K562 (cell line): ENCODE measurements at regions not wholly inside any gene's neighbourhood (a gene's known extent, or its start where the extent isn't known, plus 50 kb on each side); places are given as distances from the start of the nearest gene placed in this dataset.

Source experiments
- ATAC-seq: fragments of 200-7000 bp; cut with Tn5 transposase; 3 replicates; pipeline ENCODE4 v1.9.1; 2020; ENCODE audit warnings: moderate library complexity
- BruUV-seq: library from RNA; stranded (reverse); fragments of 400-500 nt; replicated peaks from 2 replicates; lab custom pipeline; 2021; lab: Mats Ljungman, UMichigan
- CTCF ChIA-PET: fragments of 300-600 bp; formaldehyde crosslinking; extraction: SDS; loops from one replicate; lab custom pipeline; 2021; ENCODE audit warnings: low intra/inter-chr PET ratio; lab: Yijun Ruan, JAX
- POLR2A ChIA-PET: fragments of 300-600, 350-650 bp; sonication (Branson Sonifier 250); formaldehyde crosslinking; extraction: SDS; loops from one replicate; lab custom pipeline; 2021; ENCODE audit warnings: antibody characterized with exemption, inconsistent platforms; lab: Yijun Ruan, JAX
- DNase-seq, 4 experiments: peaks; one replicate each; pipeline versions ENCODE4 v3.0.0 to v3.0.0-alpha.2; 2011 to 2018; ENCODE audit warnings: low spot score in 3 of 4, mixed read lengths in 3 of 4; ENCODE audit errors: extremely low read depth in 1 of 4
- FAIRE-seq: peaks from 2 replicates; lab custom pipeline; 2011; peaks lifted over from hg19 to GRCh38; lab: Jason Lieb, UNC
- H2AFZ ChIP-seq: 2 replicates; pipeline ENCODE4 v1.6.0; 2011; ENCODE audit warnings: low read depth, low read length, control low read depth, inconsistent platforms
- H3K27ac ChIP-seq: fragments of 200-600 bp; 3 replicates; pipeline ENCODE4 v1.8.0; 2011; ENCODE audit warnings: low read depth, mild to moderate bottlenecking, control low read depth, inconsistent platforms, low read length, moderate library complexity, mixed read lengths; ENCODE audit errors: extremely low read depth
- H3K27me3 ChIP-seq, 2 experiments: fragments of 300-600 bp in 1 of 2; 2 replicates in 1 of 2; 3 replicates in 1 of 2; pipeline versions ENCODE4 v1.6.0 to v1.8.0; 2011; ENCODE audit warnings: inconsistent platforms in 2 of 2, low read length in 2 of 2, mild to moderate bottlenecking in 1 of 2, mixed read lengths in 1 of 2, moderate library complexity in 1 of 2; ENCODE audit not compliant: control insufficient read depth in 2 of 2, insufficient read depth in 2 of 2
- H3K36me3 ChIP-seq: fragments of 300-600 bp; 3 replicates; pipeline ENCODE4 v1.8.0; 2011; ENCODE audit warnings: mild to moderate bottlenecking, low read length, inconsistent platforms; ENCODE audit not compliant: control insufficient read depth, insufficient read depth
- H3K4me1 ChIP-seq, 2 experiments: fragments of 200-600 bp in 1 of 2; replicated peaks in 1 of 2; 2 replicates in 1 of 2; 3 replicates in 1 of 2; pipeline versions ENCODE4 v1.5.1 to v1.8.0; 2011; ENCODE audit warnings: inconsistent platforms in 2 of 2, low read length in 2 of 2, mild to moderate bottlenecking in 1 of 2, mixed read lengths in 1 of 2, moderate library complexity in 1 of 2; ENCODE audit not compliant: control insufficient read depth in 2 of 2, insufficient read depth in 2 of 2
- H3K4me2 ChIP-seq: 2 replicates; pipeline ENCODE4 v1.6.1; 2011; ENCODE audit warnings: low read length, control low read depth, inconsistent platforms, mixed read lengths; ENCODE audit not compliant: insufficient read depth
- H3K4me3 ChIP-seq: fragments of 200-600 bp; sonication (generic), shearing (Covaris generic); 2 replicates; pipeline ENCODE4 v1.5.1; 2016; ENCODE audit warnings: control low read depth, inconsistent platforms
- H3K79me2 ChIP-seq: fragments of 200-600 bp; 3 replicates; pipeline ENCODE4 v1.8.0; 2011; ENCODE audit warnings: low read length, inconsistent platforms; ENCODE audit not compliant: control insufficient read depth, insufficient read depth
- H3K9ac ChIP-seq, 2 experiments: 2 replicates each; pipeline versions ENCODE4 v1.6.0 to v1.6.1; 2011; ENCODE audit warnings: low read depth in 2 of 2, low read length in 2 of 2, control low read depth in 1 of 2, inconsistent platforms in 1 of 2, mild to moderate bottlenecking in 1 of 2, mixed read lengths in 1 of 2; ENCODE audit not compliant: insufficient read depth in 1 of 2
- H3K9me1 ChIP-seq: one replicate; pipeline ENCODE4 v1.6.0; 2011; ENCODE audit warnings: inconsistent platforms, mild to moderate bottlenecking, low read length, moderate library complexity; ENCODE audit not compliant: control insufficient read depth, insufficient read depth
- H3K9me3 ChIP-seq: replicated peaks from 2 replicates; pipeline ENCODE4 v1.5.1; 2011; ENCODE audit warnings: low read depth, low read length, inconsistent platforms; ENCODE audit not compliant: control insufficient read depth, insufficient read depth
- H4K20me1 ChIP-seq: replicated peaks from 2 replicates; pipeline ENCODE4 v1.6.1; 2011; ENCODE audit warnings: low read length, inconsistent platforms, mixed read lengths; ENCODE audit not compliant: control insufficient read depth, insufficient read depth
- C11orf30 ChIP-seq: fragments of 450-650 bp; IDR thresholded peaks from 2 replicates; pipeline ENCODE4 v1.6.1; 2016; ENCODE audit warnings: low read depth, mild to moderate bottlenecking
- GABPA ChIP-seq: fragments of 200-800 bp; sonication (Bioruptor generic); conservative IDR thresholded peaks from 2 replicates; pipeline ENCODE4 v1.6.1; 2016; ENCODE audit warnings: low read depth, missing genetic modification characterization, missing compliant biosample characterization
- HDAC6 ChIP-seq: IDR thresholded peaks from 2 replicates; pipeline ENCODE4 v1.6.1; 2012; ENCODE audit warnings: low read depth, mild to moderate bottlenecking, control low read depth, inconsistent platforms, low read length, moderate library complexity
- MAFF ChIP-seq: IDR thresholded peaks from 2 replicates; pipeline ENCODE4 v1.6.1; 2012; ENCODE audit warnings: low read length, improper control_type of control experiment
- MAFG ChIP-seq: fragments of 450-650 bp; conservative IDR thresholded peaks from 2 replicates; pipeline ENCODE4 v1.6.1; 2016; ENCODE audit warnings: missing genetic modification characterization, missing compliant biosample characterization
- MCM3 ChIP-seq: fragments of 450-650 bp; IDR thresholded peaks from 2 replicates; pipeline ENCODE4 v1.6.1; 2016
- MTA2 ChIP-seq: fragments of 450-650 bp; IDR thresholded peaks from 2 replicates; pipeline ENCODE4 v1.6.1; 2016; ENCODE audit warnings: low read depth
- NCOA2 ChIP-seq, 2 experiments: fragments of 450-650 bp; IDR thresholded peaks; 2 replicates each; pipeline ENCODE4 v1.6.1; 2018; ENCODE audit warnings: mild to moderate bottlenecking in 2 of 2, moderate library complexity in 1 of 2; ENCODE audit not compliant: partially characterized antibody in 2 of 2
- SMAD3 ChIP-seq: fragments of 450-650 bp; formaldehyde crosslinking; conservative IDR thresholded peaks from 2 replicates; pipeline ENCODE4 v1.4.0; 2020; ENCODE audit warnings: mild to moderate bottlenecking
- SMARCA5 ChIP-seq: fragments of 450-650 bp; IDR thresholded peaks from 2 replicates; pipeline ENCODE4 v1.6.1; 2016
- SMARCB1 ChIP-seq: IDR thresholded peaks from 2 replicates; pipeline ENCODE4 v1.6.1; 2011; ENCODE audit warnings: improper control_type of control experiment, low read depth; ENCODE audit not compliant: insufficient read length
- U2AF1 ChIP-seq: fragments of 200-400 bp; formaldehyde crosslinking; optimal IDR thresholded peaks from 2 replicates; pipeline ENCODE3; 2017; ENCODE audit warnings: mild to moderate bottlenecking, low read depth, low read length, moderate library complexity
- ZNF316 ChIP-seq: fragments of 450-650 bp; IDR thresholded peaks from 2 replicates; pipeline ENCODE4 v1.6.1; 2016
- WGBS: fragments of 100-300 bp; shearing (Covaris generic); methylation state at CpG from one replicate; pipeline ENCODE4 v1.1.6; 2016; ENCODE audit warnings: low coverage, mixed read lengths; ENCODE audit not compliant: insufficient coverage; ENCODE audit errors: missing lambda C conversion rate; 5-methylcytosine and 5-hydroxymethylcytosine counted together
- in situ Hi-C: fragments of 300-500 bp; cut with MboI; formaldehyde crosslinking; loops from 4 replicates; pipeline ENCODE4 v1.15.0; 2018; ENCODE audit warnings: inconsistent platforms, mixed read lengths
- intact Hi-C: fragments of 100-400 bp; cut with micrococcal nuclease; formaldehyde crosslinking; loops from 2 replicates; pipeline ENCODE4 v1.14.2; 2022
- TF ChIP-seq, protein P1 (sequence below): fragments of 200-800 bp; sonication (Bioruptor generic); IDR thresholded peaks from 2 replicates; pipeline ENCODE4 v1.6.1; 2017; ENCODE audit warnings: missing genetic modification characterization, missing compliant biosample characterization
- TF ChIP-seq, protein P2 (sequence below): fragments of 450-650 bp; formaldehyde crosslinking; IDR thresholded peaks from 2 replicates; pipeline ENCODE4 v1.4.0; 2020; ENCODE audit warnings: mild to moderate bottlenecking, moderate library complexity
- TF ChIP-seq, protein P3 (sequence below): fragments of 250-450 bp; sonication (Bioruptor Pico); IDR thresholded peaks from 2 replicates; pipeline ENCODE4 v1.5.0; 2022; ENCODE audit warnings: mild to moderate bottlenecking

DNA sequence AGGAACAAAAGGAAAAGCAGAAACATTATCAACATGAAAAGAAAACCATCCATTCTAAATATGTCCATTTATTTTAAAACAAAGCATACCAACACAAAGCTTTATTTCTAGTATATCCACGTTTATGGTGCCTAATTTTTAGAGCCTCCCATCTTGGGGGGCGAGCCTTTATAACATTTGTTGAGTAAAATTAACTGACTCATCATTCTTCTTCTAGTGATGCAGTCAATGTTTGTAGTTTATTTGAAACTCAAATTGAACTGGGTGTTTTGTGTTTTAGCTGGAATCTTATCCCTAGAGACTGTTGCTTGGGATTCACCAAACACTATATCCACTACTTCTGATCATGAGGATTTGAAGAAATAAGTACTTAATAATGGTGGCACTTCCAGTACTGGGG lies 366.4 kb upstream of the NPVF start:
- H3K9me3 ChIP-seq: no peaks in the 10 kb centered on the region
- no peak overlapping the region for H3K27ac ChIP-seq
- WGBS: 0% methylated on average over 2 of the region's 2 CpGs
- H3K4me2 ChIP-seq: no peak overlapping the region
- no peaks in the 10 kb centered on the region for H3K9me1 ChIP-seq
- H4K20me1 ChIP-seq: no peaks in the 10 kb centered on the region; the same call in 1 of the 2 replicates
- no peak overlapping the region for H2AFZ ChIP-seq
- CTCF ChIA-PET: no interaction called here
- H3K4me3 ChIP-seq: no peak overlapping the region
- no peaks in the 10 kb centered on the region for H3K36me3 ChIP-seq
- in situ Hi-C loops: no loop called here
- no TSS peak for BruUV-seq
- POLR2A ChIA-PET: no interaction called here
- H3K79me2 ChIP-seq: no peaks in the 10 kb centered on the region
- FAIRE-seq: no peak
- peak; percentile 72 for TF ChIP-seq ZNF316
- no peak for TF ChIP-seq SMARCB1
- no peak for TF ChIP-seq GABPA
- no peak for TF ChIP-seq U2AF1
- TF ChIP-seq SMAD3 (CRISPR knock-in tag): no peak
- TF ChIP-seq C11orf30: peak; percentile 44; the same call in 1 of the 2 replicates
- no peak for TF ChIP-seq MCM3
- TF ChIP-seq NCOA2 (IDR thresholded peaks at IDR 0.05; ENCODE audit: partially characterized antibody in 2 of 2): no peak
- TF ChIP-seq, protein P1, sequence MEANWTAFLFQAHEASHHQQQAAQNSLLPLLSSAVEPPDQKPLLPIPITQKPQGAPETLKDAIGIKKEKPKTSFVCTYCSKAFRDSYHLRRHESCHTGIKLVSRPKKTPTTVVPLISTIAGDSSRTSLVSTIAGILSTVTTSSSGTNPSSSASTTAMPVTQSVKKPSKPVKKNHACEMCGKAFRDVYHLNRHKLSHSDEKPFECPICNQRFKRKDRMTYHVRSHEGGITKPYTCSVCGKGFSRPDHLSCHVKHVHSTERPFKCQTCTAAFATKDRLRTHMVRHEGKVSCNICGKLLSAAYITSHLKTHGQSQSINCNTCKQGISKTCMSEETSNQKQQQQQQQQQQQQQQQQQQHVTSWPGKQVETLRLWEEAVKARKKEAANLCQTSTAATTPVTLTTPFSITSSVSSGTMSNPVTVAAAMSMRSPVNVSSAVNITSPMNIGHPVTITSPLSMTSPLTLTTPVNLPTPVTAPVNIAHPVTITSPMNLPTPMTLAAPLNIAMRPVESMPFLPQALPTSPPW (CRISPR knock-in tag): no peak
- TF ChIP-seq SMARCA5: no peak
- 0 out of 2 replicates have a peak, but pooled peaks have one; percentile 27 for TF ChIP-seq MAFF
- TF ChIP-seq HDAC6: no peak
- no peak for TF ChIP-seq MTA2
- TF ChIP-seq, protein P2, sequence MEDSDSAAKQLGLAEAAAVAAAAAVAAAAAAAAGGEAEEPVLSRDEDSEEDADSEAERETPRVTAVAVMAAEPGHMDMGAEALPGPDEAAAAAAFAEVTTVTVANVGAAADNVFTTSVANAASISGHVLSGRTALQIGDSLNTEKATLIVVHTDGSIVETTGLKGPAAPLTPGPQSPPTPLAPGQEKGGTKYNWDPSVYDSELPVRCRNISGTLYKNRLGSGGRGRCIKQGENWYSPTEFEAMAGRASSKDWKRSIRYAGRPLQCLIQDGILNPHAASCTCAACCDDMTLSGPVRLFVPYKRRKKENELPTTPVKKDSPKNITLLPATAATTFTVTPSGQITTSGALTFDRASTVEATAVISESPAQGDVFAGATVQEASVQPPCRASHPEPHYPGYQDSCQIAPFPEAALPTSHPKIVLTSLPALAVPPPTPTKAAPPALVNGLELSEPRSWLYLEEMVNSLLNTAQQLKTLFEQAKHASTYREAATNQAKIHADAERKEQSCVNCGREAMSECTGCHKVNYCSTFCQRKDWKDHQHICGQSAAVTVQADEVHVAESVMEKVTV (CRISPR knock-in tag): no peak
- TF ChIP-seq, protein P3, sequence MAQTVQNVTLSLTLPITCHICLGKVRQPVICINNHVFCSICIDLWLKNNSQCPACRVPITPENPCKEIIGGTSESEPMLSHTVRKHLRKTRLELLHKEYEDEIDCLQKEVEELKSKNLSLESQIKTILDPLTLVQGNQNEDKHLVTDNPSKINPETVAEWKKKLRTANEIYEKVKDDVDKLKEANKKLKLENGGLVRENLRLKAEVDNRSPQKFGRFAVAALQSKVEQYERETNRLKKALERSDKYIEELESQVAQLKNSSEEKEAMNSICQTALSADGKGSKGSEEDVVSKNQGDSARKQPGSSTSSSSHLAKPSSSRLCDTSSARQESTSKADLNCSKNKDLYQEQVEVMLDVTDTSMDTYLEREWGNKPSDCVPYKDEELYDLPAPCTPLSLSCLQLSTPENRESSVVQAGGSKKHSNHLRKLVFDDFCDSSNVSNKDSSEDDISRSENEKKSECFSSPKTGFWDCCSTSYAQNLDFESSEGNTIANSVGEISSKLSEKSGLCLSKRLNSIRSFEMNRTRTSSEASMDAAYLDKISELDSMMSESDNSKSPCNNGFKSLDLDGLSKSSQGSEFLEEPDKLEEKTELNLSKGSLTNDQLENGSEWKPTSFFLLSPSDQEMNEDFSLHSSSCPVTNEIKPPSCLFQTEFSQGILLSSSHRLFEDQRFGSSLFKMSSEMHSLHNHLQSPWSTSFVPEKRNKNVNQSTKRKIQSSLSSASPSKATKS (CRISPR knock-in tag): no peak
- peak; percentile 67 for TF ChIP-seq MAFG (tag)
- no peak for DNase-seq
- H3K9ac ChIP-seq: no peak overlapping the region
- intact Hi-C loops: no loop called here
- peaks cover 6 to 15% of the 10 kb centered on the region in 2 experiments; a peak in 3 of 5 replicates for H3K27me3 ChIP-seq
- H3K4me1 ChIP-seq: no peaks in the 10 kb centered on the region; a peak in 1 of 5 replicates
- ATAC-seq: no peak
